Endothelial cell of umbilical vein (primary cell): ENCODE measurements at regions not wholly inside any gene's neighbourhood (a gene's known extent, or its start where the extent isn't known, plus 50 kb on each side); places are given as distances from the start of the nearest gene placed in this dataset.

Experiments
- BruUV-seq: library from RNA; stranded (reverse); fragments of 400-500 nt; replicated peaks from 2 replicates; lab custom pipeline; 2021; lab: Mats Ljungman, UMichigan
- CTCF ChIA-PET: fragments of 300-600, 350-600 bp; sonication (Branson Sonifier 250); formaldehyde crosslinking; loops from one replicate; lab custom pipeline; 2021; ENCODE audit warnings: antibody characterized with exemption, inconsistent platforms; lab: Charles Lee
- POLR2A ChIA-PET: fragments of 300-600, 350-600 bp; sonication (Branson Sonifier 250); formaldehyde crosslinking; loops from one replicate; lab custom pipeline; 2021; ENCODE audit warnings: antibody characterized with exemption, inconsistent platforms; lab: Charles Lee
- DNase-seq: peaks from one replicate; pipeline ENCODE4 v3.0.0-alpha.2; 2011; ENCODE audit warnings: low read depth, low spot score
- FAIRE-seq: peaks from 2 replicates; lab custom pipeline; 2011; peaks lifted over from hg19 to GRCh38; lab: Jason Lieb, UNC
- H2AFZ ChIP-seq: 2 replicates; pipeline ENCODE4 v1.6.0; 2012; ENCODE audit warnings: low read depth, low read length, control low read depth, inconsistent platforms
- H3K27ac ChIP-seq: 2 replicates; pipeline ENCODE4 v1.5.1; 2011; ENCODE audit warnings: low read depth, mild to moderate bottlenecking, control low read depth, low read length, moderate library complexity; ENCODE audit not compliant: insufficient read depth
- H3K27me3 ChIP-seq, 2 experiments: 2 replicates each; pipeline versions ENCODE4 v1.6.0 to v1.6.1; 2011; ENCODE audit warnings: low read length in 2 of 2, mixed read lengths in 1 of 2; ENCODE audit not compliant: control insufficient read depth in 2 of 2, insufficient read depth in 2 of 2
- H3K36me3 ChIP-seq, 2 experiments: 2 replicates in 1 of 2; 3 replicates in 1 of 2; pipeline ENCODE4 v1.5.1; 2011; ENCODE audit warnings: low read length in 2 of 2, mild to moderate bottlenecking in 1 of 2, moderate library complexity in 1 of 2; ENCODE audit not compliant: control insufficient read depth in 2 of 2, insufficient read depth in 2 of 2; ENCODE audit errors: extremely low read depth in 1 of 2
- H3K4me1 ChIP-seq: 3 replicates; pipeline ENCODE4 v1.5.1; 2011; ENCODE audit warnings: mild to moderate bottlenecking, low read length; ENCODE audit not compliant: control insufficient read depth, insufficient read depth; ENCODE audit errors: extremely low read depth
- H3K4me2 ChIP-seq: 2 replicates; pipeline ENCODE4 v1.6.1; 2011; ENCODE audit warnings: low read length, control low read depth, mixed read lengths; ENCODE audit not compliant: insufficient read depth
- H3K4me3 ChIP-seq, 3 experiments: fragments of 200-600 bp in 1 of 3; sonication (generic), shearing (Covaris generic) in 1 of 3; replicated peaks in 1 of 3; 2 replicates each; pipeline ENCODE4 v1.5.1; 2011 to 2016; ENCODE audit warnings: control low read depth in 3 of 3, low read length in 3 of 3, mild to moderate bottlenecking in 2 of 3, inconsistent platforms in 1 of 3, low read depth in 1 of 3, moderate library complexity in 1 of 3; ENCODE audit not compliant: insufficient read depth in 1 of 3
- H3K79me2 ChIP-seq: 2 replicates; pipeline ENCODE4 v1.6.0; 2012; ENCODE audit warnings: low read length, inconsistent platforms; ENCODE audit not compliant: control insufficient read depth, insufficient read depth
- H3K9ac ChIP-seq: replicated peaks from 2 replicates; pipeline ENCODE3; 2011; ENCODE audit warnings: low read length, control low read depth; ENCODE audit not compliant: insufficient read depth; ENCODE audit errors: extremely low read depth
- H3K9me1 ChIP-seq: replicated peaks from 3 replicates; pipeline ENCODE4 v1.6.0; 2011; ENCODE audit warnings: mild to moderate bottlenecking, low read length; ENCODE audit not compliant: control insufficient read depth, insufficient read depth; ENCODE audit errors: extremely low read depth
- H3K9me3 ChIP-seq: replicated peaks from 2 replicates; pipeline ENCODE4 v1.5.1; 2012; ENCODE audit warnings: low read length, inconsistent platforms; ENCODE audit not compliant: control insufficient read depth, insufficient read depth
- H4K20me1 ChIP-seq: replicated peaks from 2 replicates; pipeline ENCODE3; 2011; ENCODE audit warnings: mild to moderate bottlenecking, low read length; ENCODE audit not compliant: control insufficient read depth, insufficient read depth; ENCODE audit errors: extremely low read depth
- EZH2 ChIP-seq: IDR thresholded peaks from 2 replicates; pipeline ENCODE4 v1.6.1; 2012; ENCODE audit warnings: borderline replicate concordance, low read depth, mild to moderate bottlenecking, moderate library complexity, low read length, inconsistent platforms; ENCODE audit not compliant: severe bottlenecking
- FOS ChIP-seq: IDR thresholded peaks from 2 replicates; pipeline ENCODE4 v1.6.1; 2011; ENCODE audit warnings: mild to moderate bottlenecking, low read length, moderate library complexity, borderline replicate concordance; ENCODE audit not compliant: insufficient read depth
- GATA2 ChIP-seq: IDR thresholded peaks from 2 replicates; pipeline ENCODE4 v1.7.0; 2011; ENCODE audit warnings: low read depth, mild to moderate bottlenecking, moderate library complexity, mixed read lengths, low read length; ENCODE audit not compliant: insufficient read length, insufficient read depth
- JUN ChIP-seq: IDR thresholded peaks from 2 replicates; pipeline ENCODE4 v1.6.1; 2011; ENCODE audit warnings: borderline replicate concordance, low read depth; ENCODE audit not compliant: insufficient read length, insufficient read depth
- MYC ChIP-seq: IDR thresholded peaks from one replicate; pipeline ENCODE4 v1.6.1; 2011; ENCODE audit warnings: mild to moderate bottlenecking, low read depth, low read length
- POLR2A ChIP-seq: IDR thresholded peaks from 2 replicates; pipeline ENCODE4 v1.6.1; 2012; ENCODE audit warnings: low read depth, mild to moderate bottlenecking, control low read depth, low read length
- POLR2AphosphoS5 ChIP-seq: IDR thresholded peaks from 2 replicates; pipeline ENCODE4 v1.6.1; 2012; ENCODE audit warnings: low read depth, mild to moderate bottlenecking, control low read depth, low read length, moderate library complexity; ENCODE audit not compliant: insufficient read depth
- dilution Hi-C: fragments of 300-500 bp; cut with MboI; formaldehyde crosslinking; loops from one replicate; pipeline ENCODE4 v1.15.0; 2019; ENCODE audit warnings: low sequenced_read_pairs; ENCODE audit not compliant: extremely low pct_ligation_motif_present
- intact Hi-C: fragments of 100-400 bp; cut with micrococcal nuclease; formaldehyde crosslinking; loops from one replicate; pipeline ENCODE4 v1.10.0; 2022
- TF ChIP-seq, protein P1 (sequence below), 2 donors: IDR thresholded peaks; 1 replicate in 1 of 2; 2 replicates in 1 of 2; pipeline ENCODE4 v1.5.1; 2011; ENCODE audit warnings: low read length in 2 of 2, mild to moderate bottlenecking in 2 of 2, moderate library complexity in 2 of 2, control low read depth in 1 of 2, inconsistent platforms in 1 of 2, low read depth in 1 of 2; ENCODE audit not compliant: insufficient read depth in 1 of 2; ENCODE audit errors: extremely low read depth in 1 of 2
- TF ChIP-seq, protein P2 (sequence below): IDR thresholded peaks from 2 replicates; pipeline ENCODE4 v1.6.1; 2011; ENCODE audit not compliant: insufficient read depth, insufficient read length

DNA sequence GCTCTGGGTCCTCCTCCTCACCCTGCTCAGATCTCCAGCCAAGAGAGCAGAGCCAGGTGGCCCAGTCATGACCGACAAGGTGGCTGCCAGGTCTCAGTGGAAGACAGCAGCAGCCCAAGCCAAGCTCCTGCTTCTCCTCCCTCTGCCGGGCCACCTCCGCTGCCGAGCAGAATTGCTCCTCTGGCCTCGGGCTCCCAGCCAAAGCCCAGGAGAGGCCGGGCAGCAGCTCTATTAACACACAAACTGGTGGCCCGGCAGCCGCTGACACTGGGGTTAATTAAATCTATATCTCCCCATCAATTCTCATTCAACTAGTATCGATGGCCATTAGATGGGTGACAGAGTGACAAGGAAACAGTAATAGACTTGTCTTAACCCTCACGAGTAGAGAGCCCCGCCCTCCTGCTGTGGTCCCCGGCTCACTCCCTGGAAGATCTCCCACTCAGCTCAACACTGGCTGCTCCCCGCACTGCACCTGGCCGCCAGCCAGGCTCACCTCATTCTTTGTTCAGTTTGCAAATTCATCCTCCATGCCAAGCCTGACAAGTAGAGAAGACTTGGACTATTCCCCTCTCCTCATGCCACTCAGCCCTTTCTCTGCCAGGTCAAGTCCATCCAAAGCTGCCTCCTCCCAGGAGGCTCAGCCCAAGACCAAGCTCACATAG, 74.1 kb upstream of the UNC5B start:
- dilution Hi-C loops: no loop called here
- H3K36me3 ChIP-seq: no peaks in the 10 kb centered on the region
- H3K4me2 ChIP-seq: no peak overlapping the region
- intact Hi-C loops: no loop called here
- TF ChIP-seq MYC: no peak
- TF ChIP-seq GATA2: no peak
- TF ChIP-seq POLR2AphosphoS5: no peak
- TF ChIP-seq FOS: no peak
- no peak for TF ChIP-seq POLR2A
- TF ChIP-seq, protein P1, sequence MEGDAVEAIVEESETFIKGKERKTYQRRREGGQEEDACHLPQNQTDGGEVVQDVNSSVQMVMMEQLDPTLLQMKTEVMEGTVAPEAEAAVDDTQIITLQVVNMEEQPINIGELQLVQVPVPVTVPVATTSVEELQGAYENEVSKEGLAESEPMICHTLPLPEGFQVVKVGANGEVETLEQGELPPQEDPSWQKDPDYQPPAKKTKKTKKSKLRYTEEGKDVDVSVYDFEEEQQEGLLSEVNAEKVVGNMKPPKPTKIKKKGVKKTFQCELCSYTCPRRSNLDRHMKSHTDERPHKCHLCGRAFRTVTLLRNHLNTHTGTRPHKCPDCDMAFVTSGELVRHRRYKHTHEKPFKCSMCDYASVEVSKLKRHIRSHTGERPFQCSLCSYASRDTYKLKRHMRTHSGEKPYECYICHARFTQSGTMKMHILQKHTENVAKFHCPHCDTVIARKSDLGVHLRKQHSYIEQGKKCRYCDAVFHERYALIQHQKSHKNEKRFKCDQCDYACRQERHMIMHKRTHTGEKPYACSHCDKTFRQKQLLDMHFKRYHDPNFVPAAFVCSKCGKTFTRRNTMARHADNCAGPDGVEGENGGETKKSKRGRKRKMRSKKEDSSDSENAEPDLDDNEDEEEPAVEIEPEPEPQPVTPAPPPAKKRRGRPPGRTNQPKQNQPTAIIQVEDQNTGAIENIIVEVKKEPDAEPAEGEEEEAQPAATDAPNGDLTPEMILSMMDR (IDR thresholded peaks at IDR 0.05; ENCODE audit: extremely low read depth in 1 of 2, insufficient read depth in 1 of 2, low read depth in 1 of 2, low read length in 2 of 2): no peak
- TF ChIP-seq EZH2: no peak
- TF ChIP-seq JUN: no peak
- TF ChIP-seq, protein P2, sequence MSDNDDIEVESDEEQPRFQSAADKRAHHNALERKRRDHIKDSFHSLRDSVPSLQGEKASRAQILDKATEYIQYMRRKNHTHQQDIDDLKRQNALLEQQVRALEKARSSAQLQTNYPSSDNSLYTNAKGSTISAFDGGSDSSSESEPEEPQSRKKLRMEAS: no peak
- H3K4me1 ChIP-seq: no peaks in the 10 kb centered on the region
- H3K27ac ChIP-seq: no peak overlapping the region
- ChIA-PET POLR2A (no interaction called here), CTCF (no interaction called here)
- H3K9ac ChIP-seq: no peak overlapping the region
- BruUV-seq: no TSS peak
- DNase-seq (no peak), FAIRE-seq (no peak)
- H2AFZ ChIP-seq: no peak overlapping the region
- H3K27me3 ChIP-seq: peaks cover 8 to 12% of the 10 kb centered on the region in 2 experiments
- no peaks in the 10 kb centered on the region for H3K79me2 ChIP-seq
- H3K9me1 ChIP-seq: no peaks in the 10 kb centered on the region
- no peak overlapping the region for H3K4me3 ChIP-seq
- no peaks in the 10 kb centered on the region for H3K9me3 ChIP-seq
- H4K20me1 ChIP-seq: no peaks in the 10 kb centered on the region
